Stomach (tissue), 4 donors: ENCODE measurements at regions not wholly inside any gene's neighbourhood (a gene's known extent, or its start where the extent isn't known, plus 50 kb on each side); places are given as distances from the start of the nearest gene placed in this dataset.
A peak's percentile ranks its signal among the peaks of the same experiment; 100 is the strongest.

Experiments
- EP300 ChIP-seq: sonication (generic); formaldehyde crosslinking; IDR thresholded peaks from one replicate; pipeline ENCODE4 v1.6.1; 2017; ENCODE audit warnings: antibody characterized with exemption
- POLR2A ChIP-seq, 4 donors: fragments of 450-650 bp; IDR thresholded peaks; one replicate each; pipeline ENCODE4 v1.6.1; 2016; ENCODE audit warnings: antibody characterized with exemption in 4 of 4, control low read depth in 2 of 4, mild to moderate bottlenecking in 1 of 4, moderate library complexity in 1 of 4
- POLR2AphosphoS5 ChIP-seq, 3 donors: sonication (generic); formaldehyde crosslinking; IDR thresholded peaks; one replicate each; pipeline ENCODE4 v1.6.1; 2016; ENCODE audit warnings: antibody characterized with exemption in 3 of 3
- TF ChIP-seq, protein P1 (sequence below), 7 experiments: fragments of 450-650 bp in 4 of 7; fragments of 200-600 bp in 3 of 7; sonication (generic) in 3 of 7; IDR thresholded peaks; one replicate each; pipeline ENCODE4 v1.5.1; 2016 to 2019; ENCODE audit warnings: antibody characterized with exemption in 7 of 7, control low read depth in 2 of 7, mild to moderate bottlenecking in 1 of 7

DNA sequence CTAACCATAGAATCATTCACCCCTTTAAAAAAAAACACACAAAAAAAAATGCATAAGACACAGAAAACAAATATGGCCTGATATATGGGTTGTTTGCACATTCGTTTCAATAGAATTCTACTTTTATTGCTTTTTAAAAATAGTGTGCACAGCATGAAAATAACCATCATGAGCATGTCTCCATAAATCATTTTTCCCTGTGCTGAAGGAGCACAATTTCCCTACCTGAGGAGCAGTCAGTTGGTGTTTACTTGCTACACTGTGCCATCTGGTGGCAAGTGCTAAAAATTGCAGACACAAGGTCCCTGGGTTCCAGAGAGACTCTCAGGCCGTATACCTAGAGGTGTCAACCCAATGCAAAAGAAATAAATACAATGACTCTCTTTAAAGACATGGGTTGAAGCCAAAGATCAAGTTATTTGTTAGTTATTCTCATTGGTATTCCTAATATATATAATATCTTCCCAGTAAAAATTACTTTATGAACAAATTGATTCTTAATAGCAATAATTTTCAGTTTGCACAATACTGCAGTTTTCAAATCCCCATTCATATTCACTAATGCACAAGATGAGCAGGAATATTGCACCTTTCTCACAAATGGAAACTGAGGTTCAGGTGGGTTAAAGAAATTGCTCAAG is 551.4 kb downstream of the IQCM start:
- TF ChIP-seq, protein P1, sequence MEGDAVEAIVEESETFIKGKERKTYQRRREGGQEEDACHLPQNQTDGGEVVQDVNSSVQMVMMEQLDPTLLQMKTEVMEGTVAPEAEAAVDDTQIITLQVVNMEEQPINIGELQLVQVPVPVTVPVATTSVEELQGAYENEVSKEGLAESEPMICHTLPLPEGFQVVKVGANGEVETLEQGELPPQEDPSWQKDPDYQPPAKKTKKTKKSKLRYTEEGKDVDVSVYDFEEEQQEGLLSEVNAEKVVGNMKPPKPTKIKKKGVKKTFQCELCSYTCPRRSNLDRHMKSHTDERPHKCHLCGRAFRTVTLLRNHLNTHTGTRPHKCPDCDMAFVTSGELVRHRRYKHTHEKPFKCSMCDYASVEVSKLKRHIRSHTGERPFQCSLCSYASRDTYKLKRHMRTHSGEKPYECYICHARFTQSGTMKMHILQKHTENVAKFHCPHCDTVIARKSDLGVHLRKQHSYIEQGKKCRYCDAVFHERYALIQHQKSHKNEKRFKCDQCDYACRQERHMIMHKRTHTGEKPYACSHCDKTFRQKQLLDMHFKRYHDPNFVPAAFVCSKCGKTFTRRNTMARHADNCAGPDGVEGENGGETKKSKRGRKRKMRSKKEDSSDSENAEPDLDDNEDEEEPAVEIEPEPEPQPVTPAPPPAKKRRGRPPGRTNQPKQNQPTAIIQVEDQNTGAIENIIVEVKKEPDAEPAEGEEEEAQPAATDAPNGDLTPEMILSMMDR (IDR thresholded peaks at IDR 0.05) = peak in 4 of 7 experiments; percentile 21 to 44 (median 36)
- TF ChIP-seq POLR2A (IDR thresholded peaks at IDR 0.05) = no peak
- TF ChIP-seq EP300 = no peak
- peak in 1 of 3 donors; percentile 16 for TF ChIP-seq POLR2AphosphoS5 (IDR thresholded peaks at IDR 0.05)
